ENCODE measurements at regions not wholly inside any gene's neighbourhood (a gene's known extent, or its start where the extent isn't known, plus 50 kb on each side); places are given as distances from the start of the nearest gene placed in this dataset.
"Not testable (repeated sequence)": the region's sequence is repeated elsewhere in the genome, so short reads cannot be mapped to it uniquely, and the experiment has no call there.

DNA sequence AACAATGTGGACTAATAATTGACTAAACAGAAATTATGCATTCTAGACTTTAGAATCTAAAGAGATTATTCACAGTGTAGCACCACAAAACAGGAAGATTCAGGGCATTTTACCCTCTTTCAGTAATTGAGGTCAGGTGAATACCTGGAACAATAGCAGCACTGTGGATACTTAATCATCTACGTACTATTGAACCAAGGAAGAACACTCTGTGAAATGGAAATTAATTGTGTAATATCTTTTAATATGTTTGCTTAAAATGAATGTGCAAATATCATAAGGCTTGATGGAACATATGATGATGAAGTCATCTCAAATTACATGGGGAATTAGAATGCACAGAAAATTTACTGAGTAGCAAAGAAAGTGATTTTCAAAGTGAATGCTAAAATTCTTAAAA is 68.5 kb upstream of the MAP9 start:
- H3K27ac ChIP-seq (ENCODE audit: low read length), result 0 out of 2 replicates have a peak overlapping the region, but pooled peaks have one; percentile 8
- no peaks in the 10 kb centered on the region for H3K9me3 ChIP-seq (ENCODE audit: low read length)
- peaks cover 3% of the 10 kb centered on the region; the same call in 1 of the 2 replicates for H3K36me3 ChIP-seq (ENCODE audit: insufficient read depth, low read length)
- no peaks in the 10 kb centered on the region for H4K20me1 ChIP-seq (ENCODE audit: insufficient read depth, low read depth, low read length)
- no peaks in the 10 kb centered on the region for H3K9me2 ChIP-seq (replicated peaks; ENCODE audit: insufficient read depth, low read length)
- DNase-seq, result no peak
- no peaks in the 10 kb centered on the region for H3K27me3 ChIP-seq (ENCODE audit: low read length)
- peak overlapping the region; percentile 20 for H3K4me2 ChIP-seq (ENCODE audit: low read depth, low read length, poor library complexity, severe bottlenecking)
- no peaks in the 10 kb centered on the region for H3K79me2 ChIP-seq (ENCODE audit: low read length)
- 0 out of 2 replicates have a peak overlapping the region, but pooled peaks have one; percentile 1 for H2AFZ ChIP-seq (ENCODE audit: low read length)
- no peak overlapping the region for H3K9ac ChIP-seq (ENCODE audit: low read length)
- H3K4me1 ChIP-seq (ENCODE audit: low read length), result peaks cover 64% of the 10 kb centered on the region
- no peak overlapping the region for H3K4me3 ChIP-seq (ENCODE audit: low read length)

DNA sequence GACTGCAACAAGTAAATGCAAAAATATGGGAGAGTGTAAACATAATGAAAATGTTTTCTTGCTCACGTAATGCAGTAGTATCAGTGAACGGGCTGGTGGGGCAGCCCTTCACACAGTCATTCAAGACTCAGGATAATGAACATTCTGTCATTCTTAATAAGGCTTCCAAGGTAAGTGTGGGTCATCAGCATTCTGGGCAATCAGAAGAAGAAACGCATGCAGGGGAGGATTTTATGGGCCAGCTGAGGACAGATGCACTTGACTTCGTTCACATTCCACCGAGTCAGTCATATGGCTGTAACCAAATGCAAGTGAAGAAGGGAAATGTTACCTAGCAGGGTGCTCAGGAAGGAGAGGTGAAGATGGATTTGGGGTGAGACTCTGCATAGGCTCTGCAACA is 68.0 kb upstream of the MAP9 start:
- Histone ChIP-seq H2AFZ (ENCODE audit: low read length) (peak overlapping the region; percentile 90), H3K36me3 (ENCODE audit: insufficient read depth, low read length) (peaks cover 3% of the 10 kb centered on the region; the same call in 1 of the 2 replicates), H3K4me2 (ENCODE audit: low read depth, low read length, poor library complexity, severe bottlenecking) (peak overlapping the region; percentile 20), H3K9ac (ENCODE audit: low read length) (no peak overlapping the region; the same call in 1 of the 2 replicates), H3K27me3 (ENCODE audit: low read length) (no peaks in the 10 kb centered on the region), H4K20me1 (ENCODE audit: insufficient read depth, low read depth, low read length) (no peaks in the 10 kb centered on the region), H3K9me2 (replicated peaks; ENCODE audit: insufficient read depth, low read length) (no peaks in the 10 kb centered on the region), H3K9me3 (ENCODE audit: low read length) (no peaks in the 10 kb centered on the region), H3K4me3 (ENCODE audit: low read length) (no peak overlapping the region), H3K27ac (ENCODE audit: low read length) (peak overlapping the region; percentile 8; the same call in 1 of the 2 replicates), H3K79me2 (ENCODE audit: low read length) (no peaks in the 10 kb centered on the region), H3K4me1 (ENCODE audit: low read length) (peaks cover 64% of the 10 kb centered on the region)
- DNase-seq, result peak; percentile 60

- Histone ChIP-seq H2AFZ (ENCODE audit: low read length) (peak overlapping the region; percentile 55), H3K4me1 (ENCODE audit: low read length) (peaks cover 65% of the 10 kb centered on the region), H3K27me3 (ENCODE audit: low read length) (no peaks in the 10 kb centered on the region), H3K9me2 (replicated peaks; ENCODE audit: insufficient read depth, low read length) (no peaks in the 10 kb centered on the region), H4K20me1 (ENCODE audit: insufficient read depth, low read depth, low read length) (no peaks in the 10 kb centered on the region), H3K27ac (ENCODE audit: low read length) (peak overlapping the region; percentile 55), H3K79me2 (ENCODE audit: low read length) (no peaks in the 10 kb centered on the region), H3K4me2 (ENCODE audit: low read depth, low read length, poor library complexity, severe bottlenecking) (peak overlapping the region; percentile 64), H3K9me3 (ENCODE audit: low read length) (no peaks in the 10 kb centered on the region), H3K4me3 (ENCODE audit: low read length) (peak overlapping the region; percentile 34; the same call in 1 of the 2 replicates), H3K9ac (ENCODE audit: low read length) (peak overlapping the region; percentile 46), H3K36me3 (ENCODE audit: insufficient read depth, low read length) (peaks cover 3% of the 10 kb centered on the region; the same call in 1 of the 2 replicates)
- peak; percentile 94 for DNase-seq
Measured at GRCh38 chr4:155442267-155443105, 65.7 kb upstream of the MAP9 start.

GRCh38 chr4:155441475-155441874 is 64.7 kb upstream of the MAP9 start:
- Histone ChIP-seq H3K9me3 (ENCODE audit: low read length) (no peaks in the 10 kb centered on the region), H2AFZ (ENCODE audit: low read length) (peak overlapping the region; percentile 55), H3K4me3 (ENCODE audit: low read length) (no peak overlapping the region), H3K27ac (ENCODE audit: low read length) (no peak overlapping the region), H3K27me3 (ENCODE audit: low read length) (no peaks in the 10 kb centered on the region), H3K4me2 (ENCODE audit: low read depth, low read length, poor library complexity, severe bottlenecking) (peak overlapping the region; percentile 64), H3K9me2 (replicated peaks; ENCODE audit: insufficient read depth, low read length) (no peaks in the 10 kb centered on the region), H4K20me1 (ENCODE audit: insufficient read depth, low read depth, low read length) (no peaks in the 10 kb centered on the region), H3K9ac (ENCODE audit: low read length) (peak overlapping the region; percentile 46; the same call in 1 of the 2 replicates), H3K4me1 (ENCODE audit: low read length) (peaks cover 55% of the 10 kb centered on the region), H3K79me2 (ENCODE audit: low read length) (no peaks in the 10 kb centered on the region), H3K36me3 (ENCODE audit: insufficient read depth, low read length) (no peaks in the 10 kb centered on the region; the same call in 1 of the 2 replicates)
- DNase-seq, result no peak

- DNase-seq; H3K9me2 ChIP-seq (replicated peaks; ENCODE audit: insufficient read depth, low read length); H3K79me2 ChIP-seq (ENCODE audit: low read length); H3K9ac ChIP-seq (ENCODE audit: low read length); H3K36me3 ChIP-seq (ENCODE audit: insufficient read depth, low read length); H3K4me2 ChIP-seq (ENCODE audit: low read depth, low read length, poor library complexity, severe bottlenecking); H4K20me1 ChIP-seq (ENCODE audit: insufficient read depth, low read depth, low read length); H2AFZ ChIP-seq (ENCODE audit: low read length); H3K27me3 ChIP-seq (ENCODE audit: low read length); H3K4me3 ChIP-seq (ENCODE audit: low read length); H3K9me3 ChIP-seq (ENCODE audit: low read length); H3K27ac ChIP-seq (ENCODE audit: low read length): not testable (repeated sequence)
- peaks cover 47% of the 10 kb centered on the region for H3K4me1 ChIP-seq (ENCODE audit: low read length)
Measured at GRCh38 chr4:155439760-155440159, 63.0 kb upstream of the MAP9 start.

DNA sequence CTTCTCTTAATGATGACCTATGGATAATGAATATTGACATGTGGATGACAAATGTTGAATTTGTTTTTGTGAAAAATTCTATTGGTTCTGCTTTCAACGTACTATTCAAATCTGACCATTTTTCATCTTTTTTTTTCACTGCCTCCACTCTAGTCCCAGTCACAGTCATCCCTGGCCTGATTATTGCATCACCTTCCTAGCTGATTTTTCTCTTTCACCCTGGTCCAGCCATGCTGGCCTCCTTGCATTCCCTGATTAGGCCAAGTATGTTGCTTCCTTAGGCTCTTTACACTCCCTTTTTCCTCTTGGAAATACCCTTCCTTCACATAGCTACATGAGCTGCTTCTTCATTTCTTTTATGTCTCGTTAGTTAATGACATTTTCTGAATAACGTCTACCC is 58.1 kb upstream of the MAP9 start:
- no peak overlapping the region for H3K4me2 ChIP-seq (ENCODE audit: low read depth, low read length, poor library complexity, severe bottlenecking)
- no peak overlapping the region for H3K27ac ChIP-seq (ENCODE audit: low read length)
- H3K36me3 ChIP-seq (ENCODE audit: insufficient read depth, low read length), result no peaks in the 10 kb centered on the region; the same call in 1 of the 2 replicates
- H3K9me3 ChIP-seq (ENCODE audit: low read length), result no peaks in the 10 kb centered on the region
- no peaks in the 10 kb centered on the region for H3K79me2 ChIP-seq (ENCODE audit: low read length)
- H4K20me1 ChIP-seq (ENCODE audit: insufficient read depth, low read depth, low read length), result no peaks in the 10 kb centered on the region
- no peaks in the 10 kb centered on the region for H3K9me2 ChIP-seq (replicated peaks; ENCODE audit: insufficient read depth, low read length)
- H3K9ac ChIP-seq (ENCODE audit: low read length), result no peak overlapping the region
- no peaks in the 10 kb centered on the region for H3K27me3 ChIP-seq (ENCODE audit: low read length)
- no peak for DNase-seq
- no peak overlapping the region for H3K4me3 ChIP-seq (ENCODE audit: low read length)
- peaks cover 12% of the 10 kb centered on the region for H3K4me1 ChIP-seq (ENCODE audit: low read length)
- peak overlapping the region; percentile 49 for H2AFZ ChIP-seq (ENCODE audit: low read length)

DNA sequence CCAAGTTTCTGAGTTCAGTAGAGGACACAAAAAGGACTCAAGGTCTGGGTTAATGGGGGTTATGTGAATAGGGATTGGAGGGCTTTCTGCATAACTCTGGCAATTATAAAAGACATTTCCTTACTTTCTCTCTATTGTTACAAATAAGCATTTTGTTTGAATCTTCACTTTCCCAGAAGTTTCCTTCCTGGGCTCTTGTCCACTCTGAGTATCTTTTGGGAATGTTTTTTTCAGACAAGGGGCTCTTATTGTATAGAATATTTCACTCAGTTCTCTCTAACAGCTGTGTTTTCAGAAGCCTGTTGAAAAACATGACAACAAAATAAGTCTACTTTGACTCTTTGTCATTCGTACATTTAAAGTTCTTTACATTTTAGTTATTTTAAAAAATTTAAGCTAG is 57.6 kb upstream of the MAP9 start:
- Histone ChIP-seq H3K4me2 (ENCODE audit: low read depth, low read length, poor library complexity, severe bottlenecking) (no peak overlapping the region), H3K4me3 (ENCODE audit: low read length) (no peak overlapping the region), H3K27ac (ENCODE audit: low read length) (no peak overlapping the region), H3K9me2 (replicated peaks; ENCODE audit: insufficient read depth, low read length) (no peaks in the 10 kb centered on the region), H4K20me1 (ENCODE audit: insufficient read depth, low read depth, low read length) (no peaks in the 10 kb centered on the region), H3K4me1 (ENCODE audit: low read length) (peaks cover 12% of the 10 kb centered on the region), H3K27me3 (ENCODE audit: low read length) (no peaks in the 10 kb centered on the region), H3K9me3 (ENCODE audit: low read length) (no peaks in the 10 kb centered on the region), H3K9ac (ENCODE audit: low read length) (no peak overlapping the region), H3K36me3 (ENCODE audit: insufficient read depth, low read length) (no peaks in the 10 kb centered on the region; the same call in 1 of the 2 replicates), H2AFZ (ENCODE audit: low read length) (peak overlapping the region; percentile 49; the same call in 1 of the 2 replicates), H3K79me2 (ENCODE audit: low read length) (no peaks in the 10 kb centered on the region)
- DNase-seq, result no peak

GRCh38 chr4:155433636-155434360 is 57.0 kb upstream of the MAP9 start:
- H2AFZ ChIP-seq (ENCODE audit: low read length), result peak overlapping the region; percentile 49
- H3K4me3 ChIP-seq (ENCODE audit: low read length), result no peak overlapping the region
- H3K27me3 ChIP-seq (ENCODE audit: low read length), result no peaks in the 10 kb centered on the region
- H3K4me1 ChIP-seq (ENCODE audit: low read length), result peaks cover 12% of the 10 kb centered on the region
- H4K20me1 ChIP-seq (ENCODE audit: insufficient read depth, low read depth, low read length), result no peaks in the 10 kb centered on the region
- no peaks in the 10 kb centered on the region for H3K79me2 ChIP-seq (ENCODE audit: low read length)
- no peak for DNase-seq
- no peak overlapping the region for H3K27ac ChIP-seq (ENCODE audit: low read length)
- no peaks in the 10 kb centered on the region; the same call in 1 of the 2 replicates for H3K36me3 ChIP-seq (ENCODE audit: insufficient read depth, low read length)
- H3K9me3 ChIP-seq (ENCODE audit: low read length), result no peaks in the 10 kb centered on the region
- H3K4me2 ChIP-seq (ENCODE audit: low read depth, low read length, poor library complexity, severe bottlenecking), result no peak overlapping the region
- H3K9ac ChIP-seq (ENCODE audit: low read length), result no peak overlapping the region
- no peaks in the 10 kb centered on the region for H3K9me2 ChIP-seq (replicated peaks; ENCODE audit: insufficient read depth, low read length)
